BJ (cell line): ENCODE measurements at regions not wholly inside any gene's neighbourhood (a gene's known extent, or its start where the extent isn't known, plus 50 kb on each side); places are given as distances from the start of the nearest gene placed in this dataset.

ENCODE experiments used
- CTCF ChIA-PET: fragments of 350-600 bp; formaldehyde crosslinking; extraction: SDS; loops from one replicate; lab custom pipeline; 2021; ENCODE audit warnings: antibody characterized with exemption, inconsistent platforms; lab: Yijun Ruan, JAX
- POLR2A ChIA-PET: fragments of 300-600 bp; sonication (Branson Sonifier 250); formaldehyde crosslinking; extraction: SDS; loops from one replicate; lab custom pipeline; 2021; ENCODE audit warnings: antibody characterized with exemption; lab: Charles Lee
- DNase-seq: peaks from one replicate; pipeline ENCODE4 v3.0.0-alpha.2; 2011; ENCODE audit warnings: low read depth
- H3K27me3 ChIP-seq: 2 replicates; pipeline ENCODE4 v1.6.0; 2011; ENCODE audit warnings: low read length; ENCODE audit not compliant: control insufficient read depth, insufficient read depth
- H3K36me3 ChIP-seq: 2 replicates; pipeline ENCODE4 v1.5.1; 2011; ENCODE audit warnings: low read length; ENCODE audit not compliant: control insufficient read depth, insufficient read depth
- H3K4me3 ChIP-seq: 2 replicates; pipeline ENCODE4 v1.5.1; 2011; ENCODE audit warnings: low read depth, mild to moderate bottlenecking, control low read depth, low read length
- TF ChIP-seq, protein P1 (sequence below): IDR thresholded peaks from 2 replicates; pipeline ENCODE4 v1.5.1; 2011; ENCODE audit warnings: low read depth, mild to moderate bottlenecking, control low read depth, inconsistent platforms, low read length, moderate library complexity; ENCODE audit not compliant: insufficient read depth

DNA sequence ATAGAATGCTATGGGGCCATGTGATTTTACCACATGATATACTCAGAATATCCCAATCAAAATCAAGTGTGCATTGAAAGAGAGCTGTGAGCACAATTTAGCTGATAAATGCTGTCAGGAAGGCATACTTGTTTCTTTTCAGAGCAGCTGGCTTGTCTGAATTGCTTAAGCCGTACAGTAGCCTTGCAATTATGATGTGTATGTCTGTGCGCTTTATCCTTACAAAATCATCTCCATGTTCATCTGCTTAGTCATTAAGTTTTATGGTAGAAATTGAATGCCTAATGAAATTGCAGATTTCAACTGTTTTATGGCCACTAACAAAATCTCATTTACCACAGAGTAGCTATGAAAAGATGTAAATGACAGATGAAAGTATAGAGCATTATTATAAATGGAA lies 346.0 kb upstream of the DLGAP1 start:
- CTCF ChIA-PET = no interaction called here
- Histone ChIP-seq H3K27me3 (no peaks in the 10 kb centered on the region), H3K4me3 (no peak overlapping the region), H3K36me3 (no peaks in the 10 kb centered on the region)
- POLR2A ChIA-PET = no interaction called here
- DNase-seq = no peak
- TF ChIP-seq, protein P1, sequence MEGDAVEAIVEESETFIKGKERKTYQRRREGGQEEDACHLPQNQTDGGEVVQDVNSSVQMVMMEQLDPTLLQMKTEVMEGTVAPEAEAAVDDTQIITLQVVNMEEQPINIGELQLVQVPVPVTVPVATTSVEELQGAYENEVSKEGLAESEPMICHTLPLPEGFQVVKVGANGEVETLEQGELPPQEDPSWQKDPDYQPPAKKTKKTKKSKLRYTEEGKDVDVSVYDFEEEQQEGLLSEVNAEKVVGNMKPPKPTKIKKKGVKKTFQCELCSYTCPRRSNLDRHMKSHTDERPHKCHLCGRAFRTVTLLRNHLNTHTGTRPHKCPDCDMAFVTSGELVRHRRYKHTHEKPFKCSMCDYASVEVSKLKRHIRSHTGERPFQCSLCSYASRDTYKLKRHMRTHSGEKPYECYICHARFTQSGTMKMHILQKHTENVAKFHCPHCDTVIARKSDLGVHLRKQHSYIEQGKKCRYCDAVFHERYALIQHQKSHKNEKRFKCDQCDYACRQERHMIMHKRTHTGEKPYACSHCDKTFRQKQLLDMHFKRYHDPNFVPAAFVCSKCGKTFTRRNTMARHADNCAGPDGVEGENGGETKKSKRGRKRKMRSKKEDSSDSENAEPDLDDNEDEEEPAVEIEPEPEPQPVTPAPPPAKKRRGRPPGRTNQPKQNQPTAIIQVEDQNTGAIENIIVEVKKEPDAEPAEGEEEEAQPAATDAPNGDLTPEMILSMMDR = no peak

DNA sequence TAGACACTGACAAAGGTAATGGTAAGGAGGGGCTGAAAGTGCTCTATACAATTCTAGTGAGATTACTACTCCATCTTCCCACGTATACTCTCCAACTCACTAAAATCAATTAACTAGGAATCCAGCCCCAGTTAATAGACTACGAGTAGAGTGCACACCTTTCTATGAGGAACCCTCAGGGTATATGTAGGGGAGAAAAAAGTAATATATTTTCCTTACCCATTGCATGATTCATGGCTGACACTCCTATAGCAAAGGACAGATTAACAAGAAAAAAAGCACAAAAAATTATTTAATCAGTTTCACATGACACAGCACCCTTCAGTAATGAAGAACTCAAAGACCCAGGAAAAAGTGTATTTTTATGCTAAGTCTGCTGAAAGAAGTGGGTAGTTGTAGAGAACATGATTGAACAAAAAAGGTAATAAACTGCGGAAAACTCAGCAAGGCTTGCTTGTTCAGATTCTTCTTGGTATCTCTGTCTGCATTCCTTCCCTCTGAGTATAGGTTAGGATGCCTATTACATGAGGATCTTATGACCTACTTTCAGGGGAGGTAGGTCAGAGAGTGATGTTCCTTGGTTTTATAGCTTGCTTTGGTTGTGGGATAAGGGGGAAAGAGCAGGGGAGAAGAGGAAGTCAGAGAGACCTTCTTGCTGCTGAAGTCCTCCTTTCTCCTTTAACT lies 342.0 kb upstream of the DLGAP1 start:
- ChIA-PET POLR2A (no interaction called here), CTCF (no interaction called here)
- Histone ChIP-seq H3K27me3 (no peaks in the 10 kb centered on the region), H3K4me3 (no peak overlapping the region), H3K36me3 (no peaks in the 10 kb centered on the region)
- no peak for DNase-seq
- TF ChIP-seq, protein P1 = no peak

- H3K27me3 ChIP-seq = no peaks in the 10 kb centered on the region
- ChIA-PET CTCF (no interaction called here), POLR2A (no interaction called here)
- TF ChIP-seq, protein P1 = no peak
- DNase-seq = no peak
- no peak overlapping the region for H3K4me3 ChIP-seq
- no peaks in the 10 kb centered on the region for H3K36me3 ChIP-seq
Measured at GRCh38 chr18:4789506-4789905, 334.4 kb upstream of the DLGAP1 start.

GRCh38 chr18:4781873-4782272 lies 326.8 kb upstream of the DLGAP1 start:
- no peaks in the 10 kb centered on the region for H3K36me3 ChIP-seq
- CTCF ChIA-PET = no interaction called here
- TF ChIP-seq, protein P1 = no peak
- POLR2A ChIA-PET = no interaction called here
- H3K4me3 ChIP-seq = no peak overlapping the region
- H3K27me3 ChIP-seq = no peaks in the 10 kb centered on the region
- DNase-seq = no peak

GRCh38 chr18:4765401-4765800 lies 310.3 kb upstream of the DLGAP1 start:
- no peaks in the 10 kb centered on the region for H3K27me3 ChIP-seq
- CTCF ChIA-PET = interaction anchor here (1.6 kb wide), 1 partner anchor 15 kb away, joined by 3 read pairs; no protein-coding TSS in a partner anchor
- POLR2A ChIA-PET = no interaction called here
- H3K4me3 ChIP-seq = no peak overlapping the region
- TF ChIP-seq, protein P1 = no peak
- H3K36me3 ChIP-seq = no peaks in the 10 kb centered on the region
- DNase-seq = no peak
